HEK293 (cell line): ENCODE measurements at regions not wholly inside any gene's neighbourhood (a gene's known extent, or its start where the extent isn't known, plus 50 kb on each side); places are given as distances from the start of the nearest gene placed in this dataset.

Experiments
- CTCF ChIA-PET: fragments of 350-600 bp; formaldehyde crosslinking; extraction: SDS; loops from one replicate; lab custom pipeline; 2021; ENCODE audit warnings: antibody characterized with exemption; lab: Yijun Ruan, JAX
- POLR2A ChIA-PET: fragments of 300-600 bp; formaldehyde crosslinking; extraction: SDS; loops from one replicate; lab custom pipeline; 2020; ENCODE audit warnings: antibody characterized with exemption, inconsistent platforms; lab: Yijun Ruan, JAX
- H3K27ac ChIP-seq: fragments of 200-500 bp; sonication (Bioruptor generic); 2 replicates; pipeline ENCODE4 v1.5.1; 2014; ENCODE audit warnings: low read depth, low read length, control low read depth, inconsistent platforms; ENCODE audit errors: extremely low read depth
- H3K36me3 ChIP-seq, 2 experiments: fragments of 200-500 bp in 1 of 2; sonication (Bioruptor generic) in 1 of 2; 1 replicate in 1 of 2; 2 replicates in 1 of 2; pipeline ENCODE4 v1.5.1; 2014 to 2017; ENCODE audit warnings: inconsistent platforms in 2 of 2, low read length in 2 of 2; ENCODE audit not compliant: control insufficient read depth in 2 of 2, insufficient read depth in 1 of 2
- H3K4me1 ChIP-seq: fragments of 200-500 bp; sonication (Bioruptor generic); 2 replicates; pipeline ENCODE4 v1.5.1; 2014; ENCODE audit warnings: mild to moderate bottlenecking, low read length, inconsistent platforms; ENCODE audit not compliant: control insufficient read depth, insufficient read depth
- H3K4me3 ChIP-seq: 2 replicates; pipeline ENCODE4 v1.5.1; 2011; ENCODE audit warnings: low read depth, mild to moderate bottlenecking, control low read depth, low read length, moderate library complexity
- H3K9me3 ChIP-seq: fragments of 200-500 bp; sonication (Bioruptor generic); 2 replicates; pipeline ENCODE4 v1.5.1; 2014; ENCODE audit warnings: low read depth, low read length, inconsistent platforms; ENCODE audit not compliant: control insufficient read depth, insufficient read depth
- EGR2 ChIP-seq: fragments of 450-650 bp; formaldehyde crosslinking; IDR thresholded peaks from 2 replicates; pipeline ENCODE4 v1.5.1; 2016; ENCODE audit warnings: low read depth, missing biosample characterization, missing genetic modification characterization
- HOXA7 ChIP-seq: sonication (generic); formaldehyde crosslinking; IDR thresholded peaks from 2 replicates; pipeline ENCODE4 v1.8.1; 2022; ENCODE audit warnings: missing genetic modification reagents, borderline replicate concordance
- KLF7 ChIP-seq: fragments of 450-650 bp; formaldehyde crosslinking; IDR thresholded peaks from 2 replicates; pipeline ENCODE4 v1.5.1; 2016; ENCODE audit warnings: missing biosample characterization, missing genetic modification characterization, borderline replicate concordance
- MEIS1 ChIP-seq: sonication (generic); formaldehyde crosslinking; IDR thresholded peaks from 2 replicates; pipeline ENCODE4 v1.8.1; 2022; ENCODE audit warnings: missing genetic modification reagents, mild to moderate bottlenecking, borderline replicate concordance
- MYNN ChIP-seq: fragments of 450-650 bp; formaldehyde crosslinking; IDR thresholded peaks from 2 replicates; pipeline ENCODE4 v1.5.1; 2016; ENCODE audit warnings: missing biosample characterization, missing genetic modification characterization, borderline replicate concordance
- REPIN1 ChIP-seq: fragments of 450-650 bp; formaldehyde crosslinking; IDR thresholded peaks from 2 replicates; pipeline ENCODE4 v1.5.1; 2017; ENCODE audit warnings: missing biosample characterization, missing genetic modification characterization, low read depth
- TRIM28 ChIP-seq: IDR thresholded peaks from 2 replicates; pipeline ENCODE4 v1.6.1; 2011; ENCODE audit warnings: low read length, control low read depth, borderline replicate concordance
- TSHZ1 ChIP-seq: fragments of 450-650 bp; formaldehyde crosslinking; IDR thresholded peaks from 2 replicates; pipeline ENCODE4 v1.5.1; 2016; ENCODE audit warnings: missing biosample characterization, missing genetic modification characterization, borderline replicate concordance
- WT1 ChIP-seq: fragments of 450-650 bp; formaldehyde crosslinking; IDR thresholded peaks from 2 replicates; pipeline ENCODE4 v1.5.1; 2016; ENCODE audit warnings: missing biosample characterization, missing genetic modification characterization
- ZBTB1 ChIP-seq: fragments of 450-650 bp; formaldehyde crosslinking; IDR thresholded peaks from 2 replicates; pipeline ENCODE4 v1.5.1; 2016; ENCODE audit warnings: missing biosample characterization, missing genetic modification characterization
- ZBTB26 ChIP-seq: fragments of 450-650 bp; formaldehyde crosslinking; optimal IDR thresholded peaks from 2 replicates; pipeline ENCODE3; 2016; ENCODE audit warnings: missing biosample characterization, mild to moderate bottlenecking, missing genetic modification characterization
- ZNF112 ChIP-seq: fragments of 450-650 bp; formaldehyde crosslinking; IDR thresholded peaks from 2 replicates; pipeline ENCODE4 v1.5.0; 2017; ENCODE audit warnings: missing biosample characterization, missing genetic modification characterization
- ZNF114 ChIP-seq: fragments of 450-650 bp; formaldehyde crosslinking; IDR thresholded peaks from 2 replicates; pipeline ENCODE4 v1.5.0; 2017; ENCODE audit warnings: missing biosample characterization, missing genetic modification characterization
- ZNF211 ChIP-seq: fragments of 450-650 bp; formaldehyde crosslinking; IDR thresholded peaks from 2 replicates; pipeline ENCODE4 v1.5.1; 2016; ENCODE audit warnings: low read depth, missing biosample characterization, missing genetic modification characterization
- ZNF311 ChIP-seq: fragments of 450-650 bp; formaldehyde crosslinking; IDR thresholded peaks from 2 replicates; pipeline ENCODE4 v1.5.1; 2017; ENCODE audit warnings: missing biosample characterization, missing genetic modification characterization, borderline replicate concordance
- ZNF350 ChIP-seq: fragments of 450-650 bp; formaldehyde crosslinking; IDR thresholded peaks from 2 replicates; pipeline ENCODE4 v1.5.0; 2017; ENCODE audit warnings: missing biosample characterization, mild to moderate bottlenecking, missing genetic modification characterization
- ZNF362 ChIP-seq: fragments of 450-650 bp; formaldehyde crosslinking; IDR thresholded peaks from 2 replicates; pipeline ENCODE4 v1.5.1; 2016; ENCODE audit warnings: missing biosample characterization, missing genetic modification characterization
- ZNF558 ChIP-seq: fragments of 450-650 bp; formaldehyde crosslinking; IDR thresholded peaks from 2 replicates; pipeline ENCODE4 v1.5.1; 2016; ENCODE audit warnings: missing biosample characterization, missing genetic modification characterization
- ZNF623 ChIP-seq: fragments of 450-650 bp; formaldehyde crosslinking; IDR thresholded peaks from 2 replicates; pipeline ENCODE4 v1.5.1; 2016; ENCODE audit warnings: missing biosample characterization, missing genetic modification characterization
- ZNF629 ChIP-seq: fragments of 450-650 bp; formaldehyde crosslinking; IDR thresholded peaks from 2 replicates; pipeline ENCODE4 v1.5.1; 2017; ENCODE audit warnings: missing biosample characterization, missing genetic modification characterization
- ZNF660 ChIP-seq: fragments of 450-650 bp; IDR thresholded peaks from 2 replicates; pipeline ENCODE4 v1.5.1; 2018; ENCODE audit warnings: missing biosample characterization, mild to moderate bottlenecking, missing genetic modification characterization
- ZNF747 ChIP-seq: fragments of 450-650 bp; formaldehyde crosslinking; IDR thresholded peaks from 2 replicates; pipeline ENCODE4 v1.5.1; 2016; ENCODE audit warnings: missing biosample characterization, missing genetic modification characterization
- ZNF843 ChIP-seq: fragments of 450-650 bp; formaldehyde crosslinking; IDR thresholded peaks from 2 replicates; pipeline ENCODE4 v1.5.1; 2016; ENCODE audit warnings: missing biosample characterization, missing genetic modification characterization
- ZSCAN5A ChIP-seq: fragments of 450-650 bp; formaldehyde crosslinking; IDR thresholded peaks from 2 replicates; pipeline ENCODE4 v1.5.1; 2016; ENCODE audit warnings: missing biosample characterization, missing genetic modification characterization
- ZXDB ChIP-seq: fragments of 450-650 bp; formaldehyde crosslinking; IDR thresholded peaks from 2 replicates; pipeline ENCODE4 v1.5.1; 2016; ENCODE audit warnings: missing biosample characterization, missing genetic modification characterization

GRCh38 chr12:124232654-124232987 lies 62.3 kb upstream of the RFLNA start:
- Histone ChIP-seq H3K27ac (no peak overlapping the region), H3K4me3 (no peak overlapping the region), H3K4me1 (no peaks in the 10 kb centered on the region), H3K9me3 (no peaks in the 10 kb centered on the region), H3K36me3 (no peaks in the 10 kb centered on the region)
- ChIA-PET CTCF (no interaction called here), POLR2A (no interaction called here)
- TF ChIP-seq ZNF558 = no peak
- TF ChIP-seq ZSCAN5A (tag by site-specific recombination) = no peak
- no peak for TF ChIP-seq ZNF629 (tag by site-specific recombination)
- no peak for TF ChIP-seq HOXA7 (CRISPR knock-in tag)
- no peak for TF ChIP-seq WT1 (tag by site-specific recombination)
- TF ChIP-seq ZXDB (tag by site-specific recombination) = no peak
- TF ChIP-seq ZNF362 = no peak
- no peak for TF ChIP-seq ZNF747 (tag by site-specific recombination)

- H3K4me1 ChIP-seq = no peaks in the 10 kb centered on the region
- TF ChIP-seq ZNF558 = no peak
- no peak for TF ChIP-seq ZBTB1 (tag by site-specific recombination)
- no peak for TF ChIP-seq TRIM28
- no peak for TF ChIP-seq MYNN (tag by site-specific recombination)
- no peak for TF ChIP-seq ZNF843 (tag by site-specific recombination)
- no peak for TF ChIP-seq REPIN1
- no peak for TF ChIP-seq ZBTB26 (tag by site-specific recombination)
- no peak for TF ChIP-seq KLF7 (tag by site-specific recombination)
- no peak for TF ChIP-seq ZNF350 (tag by site-specific recombination)
- TF ChIP-seq ZNF311 = no peak
Observed at GRCh38 chr12:124233041-124233796, 61.7 kb upstream of the RFLNA start.

GRCh38 chr12:124233846-124234640 lies 60.9 kb upstream of the RFLNA start:
- POLR2A ChIA-PET = no interaction called here
- no peak overlapping the region for H3K27ac ChIP-seq
- no peaks in the 10 kb centered on the region for H3K36me3 ChIP-seq
- H3K4me3 ChIP-seq = no peak overlapping the region
- CTCF ChIA-PET = no interaction called here
- H3K4me1 ChIP-seq = no peaks in the 10 kb centered on the region
- H3K9me3 ChIP-seq = no peaks in the 10 kb centered on the region
- no peak for TF ChIP-seq ZNF112
- TF ChIP-seq ZNF211 = no peak
- TF ChIP-seq MEIS1 = no peak
- TF ChIP-seq ZNF114 = no peak
- TF ChIP-seq EGR2 = no peak
- no peak for TF ChIP-seq ZNF660 (tag by site-specific recombination)
- TF ChIP-seq ZNF623 (tag by site-specific recombination) = no peak
- no peak for TF ChIP-seq TSHZ1 (tag by site-specific recombination)

More at GRCh38 chr12:124233041-124233796, 61.7 kb upstream of the RFLNA start:
- ChIA-PET POLR2A (no interaction called here), CTCF (no interaction called here)
- H3K27ac ChIP-seq = no peak overlapping the region
- no peaks in the 10 kb centered on the region for H3K36me3 ChIP-seq
- H3K4me3 ChIP-seq = no peak overlapping the region
- no peaks in the 10 kb centered on the region for H3K9me3 ChIP-seq
